Smooth muscle cell (in vitro differentiated cells): ENCODE measurements at regions not wholly inside any gene's neighbourhood (a gene's known extent, or its start where the extent isn't known, plus 50 kb on each side); places are given as distances from the start of the nearest gene placed in this dataset.

Source experiments
- DNase-seq: peaks from one replicate; lab custom pipeline; 2025; ENCODE audit not compliant: unreplicated experiment; lab: John Stamatoyannopoulos, UW
- H2AFZ ChIP-seq: fragments of 200-600 bp; sonication (generic); 2 replicates; pipeline ENCODE4 v1.6.0; 2016; ENCODE audit warnings: antibody characterized with exemption, low read depth, mild to moderate bottlenecking
- H3F3A ChIP-seq: fragments of 200-600 bp; sonication (generic); 2 replicates; pipeline ENCODE4 v1.6.0; 2017; ENCODE audit warnings: antibody characterized with exemption, low read depth
- H3K27ac ChIP-seq: fragments of 200-600 bp; sonication (generic); 2 replicates; pipeline ENCODE4 v1.5.1; 2016; ENCODE audit warnings: low read depth, mild to moderate bottlenecking
- H3K27me3 ChIP-seq: fragments of 200-600 bp; sonication (generic); 2 replicates; pipeline ENCODE4 v1.6.1; 2016; ENCODE audit warnings: low read depth, mild to moderate bottlenecking
- H3K36me3 ChIP-seq: fragments of 200-600 bp; sonication (generic); 2 replicates; pipeline ENCODE4 v1.5.1; 2016; ENCODE audit warnings: low read depth
- H3K4me1 ChIP-seq: fragments of 200-600 bp; sonication (generic); 2 replicates; pipeline ENCODE4 v1.5.1; 2016; ENCODE audit warnings: low read depth
- H3K4me2 ChIP-seq: fragments of 200-600 bp; sonication (generic); 2 replicates; pipeline ENCODE4 v1.6.0; 2016; ENCODE audit warnings: mild to moderate bottlenecking
- H3K4me3 ChIP-seq: fragments of 200-600 bp; sonication (generic); 2 replicates; pipeline ENCODE4 v1.5.1; 2016; ENCODE audit warnings: mild to moderate bottlenecking
- H3K79me2 ChIP-seq: fragments of 200-600 bp; sonication (generic); 2 replicates; pipeline ENCODE4 v1.6.0; 2016; ENCODE audit warnings: low read depth, mild to moderate bottlenecking
- H3K9ac ChIP-seq: fragments of 200-600 bp; sonication (generic); 2 replicates; pipeline ENCODE4 v1.6.0; 2016; ENCODE audit warnings: low read depth
- H3K9me3 ChIP-seq: fragments of 200-600 bp; sonication (generic); replicated peaks from 2 replicates; pipeline ENCODE4 v1.5.1; 2016; ENCODE audit warnings: low read depth
- H4K20me1 ChIP-seq: fragments of 200-600 bp; sonication (generic); 2 replicates; pipeline ENCODE4 v1.6.0; 2016; ENCODE audit warnings: low read depth
- CTCF ChIP-seq: fragments of 200-600 bp; sonication (generic); IDR thresholded peaks from 2 replicates; pipeline ENCODE4 v1.5.1; 2017; ENCODE audit warnings: borderline replicate concordance, mild to moderate bottlenecking, antibody characterized with exemption; ENCODE audit not compliant: insufficient read depth, poor library complexity, severe bottlenecking
- WGBS: methylation state at CpG from one replicate; pipeline ENCODE4 v1.1.7; 2016; ENCODE audit warnings: low lambda C conversion rate; 5-methylcytosine and 5-hydroxymethylcytosine counted together

DNA sequence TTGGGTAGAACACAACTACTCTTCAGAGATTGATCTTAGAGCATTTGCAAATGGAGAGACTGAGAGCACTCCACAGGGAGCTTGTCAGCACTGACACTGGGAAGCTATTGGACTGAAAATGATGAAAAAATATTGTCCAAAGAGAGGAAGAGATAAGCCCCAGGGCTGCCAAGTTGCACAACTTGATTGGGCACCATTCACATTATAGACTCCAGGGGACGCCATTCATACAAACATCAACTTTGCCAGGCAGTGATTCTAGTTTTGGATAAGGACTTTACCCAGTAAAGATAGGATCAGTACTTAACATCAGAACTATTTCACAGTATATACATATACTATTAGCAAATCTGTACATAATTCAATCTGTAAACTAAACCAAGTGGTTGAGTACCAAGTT, 79.6 kb upstream of the MYCN start:
- no peaks in the 10 kb centered on the region for H4K20me1 ChIP-seq
- H3K9ac ChIP-seq: no peak overlapping the region
- H3K36me3 ChIP-seq: no peaks in the 10 kb centered on the region
- H3K4me3 ChIP-seq: no peak overlapping the region
- H3K27ac ChIP-seq: no peak overlapping the region
- WGBS: 38% methylated on average over 1 of the region's 1 CpG
- H3K4me1 ChIP-seq: no peaks in the 10 kb centered on the region
- no peaks in the 10 kb centered on the region for H3K9me3 ChIP-seq
- no peak for DNase-seq
- H2AFZ ChIP-seq: no peak overlapping the region
- H3F3A ChIP-seq: no peaks in the 10 kb centered on the region
- H3K27me3 ChIP-seq: peaks cover 7% of the 10 kb centered on the region
- H3K79me2 ChIP-seq: no peaks in the 10 kb centered on the region
- no peak overlapping the region for H3K4me2 ChIP-seq
- no peak for TF ChIP-seq CTCF

DNA sequence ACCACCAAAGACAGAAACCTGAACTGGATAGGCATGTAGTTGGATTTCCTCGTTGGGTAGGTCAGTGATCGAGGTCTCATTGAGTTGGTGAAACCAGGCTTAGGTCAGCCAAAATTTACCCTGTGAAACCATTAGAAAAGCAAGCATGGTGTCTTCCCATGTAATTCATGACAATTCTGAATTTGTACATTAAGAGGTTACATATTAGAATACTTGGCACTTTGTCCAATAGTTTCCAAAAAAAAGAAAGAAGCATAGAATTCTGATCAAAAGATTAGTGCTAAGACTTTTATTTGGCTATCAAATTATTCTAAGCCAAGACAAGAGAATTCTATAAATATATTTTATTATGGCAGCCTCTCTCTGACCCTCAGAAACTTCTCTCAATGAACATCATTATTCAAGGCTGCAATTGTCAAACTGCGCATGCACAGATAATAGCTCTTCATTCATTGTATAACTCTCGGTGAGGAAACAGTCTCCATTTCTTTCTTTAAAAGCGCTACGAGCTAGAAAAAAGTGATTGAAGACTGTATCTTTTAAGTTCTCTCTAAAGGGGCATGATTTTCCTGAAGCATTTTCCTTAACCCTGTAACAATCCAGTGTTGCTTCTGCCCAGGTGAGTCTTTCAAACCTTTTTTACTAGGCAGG, 79.1 kb upstream of the MYCN start:
- Histone ChIP-seq H3K4me3 (no peak overlapping the region), H3K9ac (no peak overlapping the region), H3K27ac (no peak overlapping the region), H3K4me2 (no peak overlapping the region), H3K36me3 (no peaks in the 10 kb centered on the region), H3K79me2 (no peaks in the 10 kb centered on the region), H3K9me3 (no peaks in the 10 kb centered on the region), H3F3A (no peaks in the 10 kb centered on the region), H3K27me3 (peaks cover 7% of the 10 kb centered on the region), H3K4me1 (no peaks in the 10 kb centered on the region), H2AFZ (no peak overlapping the region), H4K20me1 (no peaks in the 10 kb centered on the region)
- no peak for TF ChIP-seq CTCF
- 92% methylated on average over 6 of the region's 6 CpGs for WGBS
- no peak for DNase-seq

- Histone ChIP-seq H3K36me3 (no peaks in the 10 kb centered on the region), H3K9ac (no peak overlapping the region), H2AFZ (no peak overlapping the region), H3K79me2 (no peaks in the 10 kb centered on the region), H3K9me3 (no peaks in the 10 kb centered on the region), H3K4me3 (no peak overlapping the region), H4K20me1 (no peaks in the 10 kb centered on the region), H3K4me2 (no peak overlapping the region), H3F3A (no peaks in the 10 kb centered on the region), H3K27ac (no peak overlapping the region), H3K4me1 (no peaks in the 10 kb centered on the region), H3K27me3 (peaks cover 7% of the 10 kb centered on the region)
- no peak for DNase-seq
- TF ChIP-seq CTCF: no peak
- 98% methylated on average over 1 of the region's 1 CpG for WGBS
Measured at GRCh38 chr2:15861898-15862297, 78.5 kb upstream of the MYCN start.

GRCh38 chr2:15863089-15863488, 77.3 kb upstream of the MYCN start:
- H3F3A ChIP-seq: no peaks in the 10 kb centered on the region
- TF ChIP-seq CTCF: no peak
- H4K20me1 ChIP-seq: no peaks in the 10 kb centered on the region
- no peak for DNase-seq
- H3K27ac ChIP-seq: no peak overlapping the region
- no peaks in the 10 kb centered on the region for H3K79me2 ChIP-seq
- no peak overlapping the region for H3K4me3 ChIP-seq
- 90% methylated on average over 2 of the region's 2 CpGs for WGBS
- no peak overlapping the region for H2AFZ ChIP-seq
- H3K4me1 ChIP-seq: no peaks in the 10 kb centered on the region
- H3K9ac ChIP-seq: no peak overlapping the region
- no peaks in the 10 kb centered on the region for H3K9me3 ChIP-seq
- H3K36me3 ChIP-seq: no peaks in the 10 kb centered on the region
- peaks cover under 1% of the 10 kb centered on the region for H3K27me3 ChIP-seq
- no peak overlapping the region for H3K4me2 ChIP-seq
